ENCODE measurements at regions not wholly inside any gene's neighbourhood (a gene's known extent, or its start where the extent isn't known, plus 50 kb on each side); places are given as distances from the start of the nearest gene placed in this dataset.
"Not testable (repeated sequence)": the region's sequence is repeated elsewhere in the genome, so short reads cannot be mapped to it uniquely, and the experiment has no call there.

- peaks cover 10% of the 10 kb centered on the region for H3K27me3 Mint-ChIP-seq (ENCODE audit: unreplicated experiment)
- not testable (repeated sequence) for H3K4me3 Mint-ChIP-seq (ENCODE audit: unreplicated experiment); H3K4me1 Mint-ChIP-seq (ENCODE audit: unreplicated experiment); H3K27ac Mint-ChIP-seq (ENCODE audit: unreplicated experiment); H3K9me3 Mint-ChIP-seq (ENCODE audit: unreplicated experiment); DNase-seq (ENCODE audit: extremely low spot score, unreplicated experiment); H3K36me3 Mint-ChIP-seq (ENCODE audit: unreplicated experiment)
These were observed 215.0 kb downstream of the STIM2 start for GRCh38 chr4:27075603-27076002.

- no peak for TF ChIP-seq CTCF (IDR thresholded peaks at IDR 0.05)
- peak; percentile 13 for DNase-seq (ENCODE audit: extremely low spot score, unreplicated experiment)
- Mint-ChIP-seq H3K27ac (ENCODE audit: unreplicated experiment) (no peak overlapping the region), H3K36me3 (ENCODE audit: unreplicated experiment) (no peaks in the 10 kb centered on the region), H3K9me3 (ENCODE audit: unreplicated experiment) (no peaks in the 10 kb centered on the region), H3K27me3 (ENCODE audit: unreplicated experiment) (peaks cover 40% of the 10 kb centered on the region), H3K4me1 (ENCODE audit: unreplicated experiment) (peaks cover 2% of the 10 kb centered on the region), H3K4me3 (ENCODE audit: unreplicated experiment) (no peak overlapping the region)
These were observed 218.4 kb downstream of the STIM2 start for GRCh38 chr4:27078934-27079455.

GRCh38 chr4:27081675-27082586 lies 221.3 kb downstream of the STIM2 start:
- TF ChIP-seq CTCF (IDR thresholded peaks at IDR 0.05), result no peak
- Mint-ChIP-seq H3K4me3 (ENCODE audit: unreplicated experiment) (no peak overlapping the region), H3K36me3 (ENCODE audit: unreplicated experiment) (no peaks in the 10 kb centered on the region), H3K27ac (ENCODE audit: unreplicated experiment) (no peak overlapping the region), H3K27me3 (ENCODE audit: unreplicated experiment) (peaks cover 65% of the 10 kb centered on the region), H3K9me3 (ENCODE audit: unreplicated experiment) (no peaks in the 10 kb centered on the region), H3K4me1 (ENCODE audit: unreplicated experiment) (peaks cover 10% of the 10 kb centered on the region)
- DNase-seq (ENCODE audit: extremely low spot score, unreplicated experiment), result peak; percentile 60

GRCh38 chr4:27082776-27083175 lies 222.1 kb downstream of the STIM2 start:
- peak; percentile 32 for DNase-seq (ENCODE audit: extremely low spot score, unreplicated experiment)
- Mint-ChIP-seq H3K27ac (ENCODE audit: unreplicated experiment) (no peak overlapping the region), H3K27me3 (ENCODE audit: unreplicated experiment) (peaks cover 64% of the 10 kb centered on the region), H3K4me1 (ENCODE audit: unreplicated experiment) (peaks cover 10% of the 10 kb centered on the region), H3K36me3 (ENCODE audit: unreplicated experiment) (no peaks in the 10 kb centered on the region), H3K9me3 (ENCODE audit: unreplicated experiment) (no peaks in the 10 kb centered on the region), H3K4me3 (ENCODE audit: unreplicated experiment) (no peak overlapping the region)
- TF ChIP-seq CTCF (IDR thresholded peaks at IDR 0.05), result no peak

- Mint-ChIP-seq H3K27me3 (ENCODE audit: unreplicated experiment) (peaks cover 69% of the 10 kb centered on the region), H3K4me3 (ENCODE audit: unreplicated experiment) (peak overlapping the region; percentile 59), H3K9me3 (ENCODE audit: unreplicated experiment) (no peaks in the 10 kb centered on the region), H3K27ac (ENCODE audit: unreplicated experiment) (no peak overlapping the region), H3K36me3 (ENCODE audit: unreplicated experiment) (no peaks in the 10 kb centered on the region), H3K4me1 (ENCODE audit: unreplicated experiment) (peaks cover 10% of the 10 kb centered on the region)
- peak; percentile 16 for TF ChIP-seq CTCF (IDR thresholded peaks at IDR 0.05)
- peak; percentile 34 for DNase-seq (ENCODE audit: extremely low spot score, unreplicated experiment)
These were observed 224.2 kb downstream of the STIM2 start for GRCh38 chr4:27084685-27085361.

All from osteocyte (in vitro differentiated cells).